Gastroesophageal sphincter (tissue), 3 donors: ENCODE measurements at regions not wholly inside any gene's neighbourhood (a gene's known extent, or its start where the extent isn't known, plus 50 kb on each side); places are given as distances from the start of the nearest gene placed in this dataset.

Source experiments
- EP300 ChIP-seq: sonication (generic); formaldehyde crosslinking; IDR thresholded peaks from one replicate; pipeline ENCODE4 v1.6.1; 2017; ENCODE audit warnings: antibody characterized with exemption, mild to moderate bottlenecking
- POLR2A ChIP-seq, 2 donors: fragments of 450-650 bp; IDR thresholded peaks; one replicate each; pipeline ENCODE4 v1.6.1; 2017; ENCODE audit warnings: antibody characterized with exemption in 2 of 2, mild to moderate bottlenecking in 2 of 2, moderate library complexity in 1 of 2
- POLR2AphosphoS5 ChIP-seq: sonication (generic); formaldehyde crosslinking; IDR thresholded peaks from one replicate; pipeline ENCODE4 v1.6.1; 2017; ENCODE audit warnings: antibody characterized with exemption
- TF ChIP-seq, protein P1 (sequence below), 4 experiments: fragments of 200-600 bp in 2 of 4; fragments of 450-650 bp in 2 of 4; sonication (generic) in 1 of 4; IDR thresholded peaks; one replicate each; pipeline ENCODE4 v1.5.1; 2017 to 2019; ENCODE audit warnings: antibody characterized with exemption in 4 of 4, mild to moderate bottlenecking in 2 of 4, moderate library complexity in 2 of 4

DNA sequence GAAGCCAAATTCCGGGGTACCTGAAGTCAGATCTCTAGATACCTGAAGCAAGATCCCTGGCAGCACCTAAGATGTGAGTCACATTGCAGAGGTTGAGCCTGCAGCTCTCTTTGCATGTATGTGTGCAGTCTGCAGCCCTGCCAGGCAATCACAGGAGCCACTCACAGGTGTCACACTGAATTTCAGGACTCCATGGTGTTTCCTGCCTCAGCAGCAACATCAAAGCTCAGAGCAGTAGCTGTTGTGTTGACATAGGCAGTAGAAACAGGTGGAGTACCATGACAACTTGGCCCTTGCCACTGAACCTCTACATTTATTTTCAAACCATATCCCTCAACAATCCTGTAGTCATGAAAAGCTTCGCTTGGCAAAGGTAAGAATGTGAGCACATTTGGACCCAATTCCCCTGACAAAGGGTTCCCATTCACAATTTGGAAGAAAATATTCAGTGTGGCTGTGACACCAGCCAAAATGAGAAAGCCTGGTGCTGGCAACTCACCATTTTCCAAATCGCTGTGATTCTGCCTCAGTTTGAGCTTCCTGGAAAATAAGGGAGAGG, 419.8 kb upstream of the NFIA start:
- TF ChIP-seq POLR2AphosphoS5: no peak
- TF ChIP-seq POLR2A (IDR thresholded peaks at IDR 0.05): no peak
- TF ChIP-seq, protein P1, sequence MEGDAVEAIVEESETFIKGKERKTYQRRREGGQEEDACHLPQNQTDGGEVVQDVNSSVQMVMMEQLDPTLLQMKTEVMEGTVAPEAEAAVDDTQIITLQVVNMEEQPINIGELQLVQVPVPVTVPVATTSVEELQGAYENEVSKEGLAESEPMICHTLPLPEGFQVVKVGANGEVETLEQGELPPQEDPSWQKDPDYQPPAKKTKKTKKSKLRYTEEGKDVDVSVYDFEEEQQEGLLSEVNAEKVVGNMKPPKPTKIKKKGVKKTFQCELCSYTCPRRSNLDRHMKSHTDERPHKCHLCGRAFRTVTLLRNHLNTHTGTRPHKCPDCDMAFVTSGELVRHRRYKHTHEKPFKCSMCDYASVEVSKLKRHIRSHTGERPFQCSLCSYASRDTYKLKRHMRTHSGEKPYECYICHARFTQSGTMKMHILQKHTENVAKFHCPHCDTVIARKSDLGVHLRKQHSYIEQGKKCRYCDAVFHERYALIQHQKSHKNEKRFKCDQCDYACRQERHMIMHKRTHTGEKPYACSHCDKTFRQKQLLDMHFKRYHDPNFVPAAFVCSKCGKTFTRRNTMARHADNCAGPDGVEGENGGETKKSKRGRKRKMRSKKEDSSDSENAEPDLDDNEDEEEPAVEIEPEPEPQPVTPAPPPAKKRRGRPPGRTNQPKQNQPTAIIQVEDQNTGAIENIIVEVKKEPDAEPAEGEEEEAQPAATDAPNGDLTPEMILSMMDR (IDR thresholded peaks at IDR 0.05): no peak
- no peak for TF ChIP-seq EP300
